ENCODE measurements at regions not wholly inside any gene's neighbourhood (a gene's known extent, or its start where the extent isn't known, plus 50 kb on each side); places are given as distances from the start of the nearest gene placed in this dataset.
A peak's percentile ranks its signal among the peaks of the same experiment; 100 is the strongest.
"Not testable (repeated sequence)": the region's sequence is repeated elsewhere in the genome, so short reads cannot be mapped to it uniquely, and the experiment has no call there.

DNA sequence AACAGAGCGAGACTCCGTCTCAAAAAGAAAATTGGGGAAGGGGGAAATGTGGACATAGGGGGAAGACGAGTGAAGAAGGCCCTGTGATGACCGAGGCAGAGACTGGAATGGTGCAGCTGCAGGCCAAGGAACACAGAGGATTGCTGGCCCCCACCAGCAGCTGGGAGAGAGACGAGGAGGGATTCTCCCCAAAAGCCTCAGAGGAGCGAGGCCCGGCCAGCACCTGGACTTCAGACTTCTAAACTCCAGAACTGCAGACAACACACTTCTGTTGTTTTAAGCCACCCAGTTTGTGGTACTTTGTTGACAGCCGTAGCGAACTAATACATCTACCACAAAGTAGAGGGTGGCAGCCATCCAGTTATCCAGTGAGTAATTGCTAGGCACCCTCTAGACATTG is 124.6 kb downstream of the ATPSCKMT start:
- no peak for DNase-seq

DNA sequence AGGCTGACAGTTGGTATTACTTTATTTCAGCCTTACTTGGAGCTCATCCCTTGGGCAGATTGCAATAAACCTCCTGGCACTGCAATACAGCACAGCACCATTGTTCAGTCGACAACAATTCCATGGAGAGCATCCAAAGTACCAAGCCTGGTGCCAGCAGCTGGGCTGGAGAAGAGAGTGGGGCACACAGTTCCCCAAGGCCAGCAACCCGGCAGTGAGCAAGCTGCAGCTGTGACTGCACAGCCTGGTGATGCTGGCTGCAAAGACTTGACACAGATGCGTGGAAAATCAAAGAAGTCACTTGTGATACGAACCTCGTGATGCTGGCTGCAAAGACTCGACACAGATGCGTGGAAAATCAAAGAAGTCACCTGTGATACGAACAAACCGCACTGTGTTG is 125.4 kb downstream of the ATPSCKMT start:
- no peak for DNase-seq

DNA sequence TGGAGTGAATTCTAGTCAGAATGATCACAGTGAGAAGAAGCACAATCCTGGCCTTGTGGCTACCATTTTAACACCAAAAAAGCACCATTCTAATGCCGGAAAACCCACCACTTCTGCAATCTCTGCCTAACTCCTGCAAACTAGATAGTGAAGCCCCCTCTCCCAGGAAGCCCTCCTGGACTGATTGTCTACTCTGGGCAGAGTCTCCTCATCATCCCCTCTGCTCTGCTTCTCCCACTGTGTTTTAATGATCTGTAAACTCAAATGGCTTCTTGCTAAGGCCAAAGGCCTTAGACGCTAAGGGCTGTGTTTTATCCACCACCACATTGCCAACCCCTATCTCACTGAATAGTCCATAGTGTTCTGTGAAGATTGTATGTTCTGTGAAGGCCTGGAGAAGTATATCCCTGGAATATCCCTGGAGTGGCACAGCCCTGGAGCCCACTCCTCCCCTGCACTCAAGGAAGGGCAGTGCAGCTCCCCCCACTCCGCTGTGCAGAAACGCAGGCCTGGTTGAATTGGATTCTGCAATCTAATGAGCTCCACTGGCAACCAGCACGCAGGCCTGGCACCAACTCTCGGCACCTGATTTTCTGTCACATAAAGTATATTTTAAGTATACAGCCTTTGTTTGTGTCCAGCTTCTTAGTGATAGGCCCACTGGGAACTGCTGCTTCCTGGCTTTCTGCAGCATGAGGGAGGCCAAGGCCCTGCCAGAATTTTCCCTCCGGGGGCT is 126.3 kb downstream of the ATPSCKMT start:
- DNase-seq, result no peak

DNA sequence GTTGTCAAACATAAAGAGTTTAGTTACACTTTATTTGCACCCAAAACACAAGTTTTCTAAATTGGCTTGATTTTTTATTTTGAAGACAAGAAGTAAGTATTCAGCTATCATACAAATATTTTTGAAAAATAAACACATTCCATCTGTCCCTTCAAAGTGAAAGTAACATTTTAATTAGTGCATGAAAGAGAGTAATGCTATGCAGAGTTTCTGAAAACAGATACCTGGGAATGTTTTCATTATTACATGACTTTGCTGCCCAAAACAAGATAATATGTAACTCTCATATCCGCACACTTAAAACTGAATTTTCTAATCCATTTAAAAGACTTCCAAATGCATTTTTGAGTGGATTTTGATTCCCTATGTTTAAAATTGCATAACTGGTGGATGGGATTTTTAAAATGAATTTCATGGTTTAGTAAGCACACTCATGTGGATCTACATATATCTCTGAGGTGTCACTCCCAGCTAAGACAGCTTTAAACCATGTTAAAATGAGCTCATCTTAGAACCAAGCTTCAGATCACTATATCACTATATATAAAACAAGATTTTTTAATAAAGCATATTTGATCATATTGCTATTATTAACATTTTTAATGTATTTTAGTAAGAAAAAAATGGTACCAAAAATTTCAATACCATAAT is 127.5 kb downstream of the ATPSCKMT start:
- DNase-seq, result no peak

DNA sequence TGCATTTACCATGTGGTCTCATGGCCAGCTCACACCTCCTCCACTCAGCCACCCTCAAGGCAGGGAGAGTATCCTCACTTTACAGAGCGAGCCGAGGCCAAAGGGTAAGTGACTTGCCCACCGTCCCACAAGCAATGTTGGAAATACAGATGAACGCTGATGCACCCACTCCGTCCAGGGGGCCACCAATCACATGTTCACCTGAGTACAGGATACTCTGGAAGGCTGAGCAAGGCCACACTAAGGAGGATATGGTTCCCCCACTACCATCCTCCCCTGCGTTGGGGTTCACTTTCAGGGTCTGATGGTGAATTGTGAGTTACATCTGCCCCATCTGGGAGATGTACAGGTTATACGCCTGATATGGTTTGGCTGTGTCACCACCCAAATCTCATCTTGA is 128.8 kb downstream of the ATPSCKMT start:
- no peak for DNase-seq

DNA sequence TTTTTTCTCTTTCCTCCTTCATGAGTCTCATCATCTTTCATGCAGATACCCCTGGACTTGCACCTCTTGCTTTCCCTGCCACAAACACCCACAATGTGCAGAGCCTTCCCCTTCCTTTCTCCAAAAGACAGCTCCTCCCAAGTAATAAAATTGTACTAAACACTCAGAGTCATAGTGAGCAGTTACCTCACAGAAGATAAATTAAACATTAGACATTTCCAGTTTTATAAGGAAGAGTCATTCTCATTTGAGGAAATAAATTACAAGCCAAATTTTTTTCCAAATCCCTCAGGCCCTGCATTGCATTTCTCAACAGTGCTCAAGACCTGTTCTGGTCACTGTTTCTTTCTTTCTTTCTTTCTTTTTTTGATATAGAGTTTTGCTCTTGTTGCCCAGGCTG is 131.5 kb downstream of the ATPSCKMT start:
- DNase-seq, result no peak

DNA sequence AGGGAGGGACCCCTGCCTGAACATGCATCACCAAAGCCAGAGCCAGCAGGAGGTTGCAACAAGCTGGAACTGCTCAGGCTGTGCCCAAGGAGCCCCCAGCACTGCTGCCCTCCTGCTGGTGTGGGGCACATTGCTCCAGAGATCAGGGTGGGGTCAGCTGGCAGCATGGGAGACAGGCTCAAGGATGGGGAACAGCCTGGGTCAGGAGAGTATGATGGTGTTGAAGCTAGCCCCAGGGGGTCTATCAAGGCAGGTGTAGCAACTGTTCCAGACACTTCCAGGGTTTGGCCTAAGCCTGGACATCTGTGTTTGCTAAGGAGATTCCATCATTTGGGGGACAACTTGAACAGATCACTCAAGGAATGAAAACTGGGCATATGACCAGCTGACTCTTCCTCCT is 133.1 kb downstream of the ATPSCKMT start:
- no peak for DNase-seq

DNA sequence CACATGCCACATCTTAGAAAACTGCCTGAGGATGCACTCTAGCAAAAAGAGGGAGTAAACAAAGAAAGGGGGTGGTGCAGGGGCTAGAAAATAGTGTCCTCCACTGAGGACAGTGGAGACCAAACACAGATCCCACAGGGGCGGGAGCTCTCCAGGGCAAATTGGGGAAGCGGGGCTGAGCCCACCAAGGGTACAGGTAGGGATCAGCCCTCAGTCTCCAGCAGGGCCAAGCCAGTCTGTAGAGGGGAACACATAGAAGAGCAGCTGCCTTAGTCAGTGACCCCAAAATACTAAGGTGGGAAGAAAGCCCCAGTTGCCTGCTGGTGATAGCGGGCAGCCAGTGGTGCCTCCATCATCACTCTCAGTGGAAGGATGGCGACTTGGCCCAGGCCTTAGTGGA is 134.0 kb downstream of the ATPSCKMT start:
- DNase-seq, result no peak

DNA sequence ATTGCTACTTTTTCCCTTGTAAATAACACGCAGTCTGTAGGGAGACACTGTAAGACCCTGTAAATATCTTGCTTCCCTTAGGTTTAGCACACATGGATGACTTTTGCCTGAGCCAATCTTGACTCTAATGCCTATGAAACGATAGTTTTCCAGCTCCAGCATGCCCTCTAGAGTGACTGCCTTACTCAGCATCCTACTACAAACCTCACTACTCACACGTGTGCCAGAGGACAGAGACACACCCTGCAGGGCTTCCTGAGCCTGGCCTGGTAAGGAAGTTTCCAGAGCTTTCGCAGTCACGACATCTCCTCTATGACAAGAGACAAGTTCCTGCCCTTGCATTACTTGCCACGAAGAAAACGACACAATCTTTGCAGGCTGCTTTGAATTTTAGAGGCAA is 138.1 kb downstream of the ATPSCKMT start:
- peak; percentile 43 for DNase-seq

DNA sequence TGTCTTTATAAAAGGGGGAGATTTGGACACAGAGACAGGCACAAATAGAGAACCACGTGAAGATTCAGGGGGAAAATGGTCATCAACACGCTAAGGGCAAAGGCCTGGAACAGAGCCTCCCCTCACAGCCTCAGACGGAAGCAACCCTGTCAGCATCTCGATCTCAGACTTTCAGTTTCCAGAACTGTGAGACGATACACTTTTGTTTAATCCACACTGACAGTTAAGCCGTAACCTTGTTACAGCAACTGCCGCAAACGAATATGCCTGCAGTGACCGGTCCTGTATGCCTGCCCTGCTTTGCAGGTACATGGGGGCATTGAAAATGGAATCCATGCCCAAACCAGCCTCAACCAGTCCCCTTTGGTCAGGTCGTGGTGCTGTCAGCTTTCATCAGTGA is 139.5 kb downstream of the ATPSCKMT start:
- no peak for DNase-seq

DNA sequence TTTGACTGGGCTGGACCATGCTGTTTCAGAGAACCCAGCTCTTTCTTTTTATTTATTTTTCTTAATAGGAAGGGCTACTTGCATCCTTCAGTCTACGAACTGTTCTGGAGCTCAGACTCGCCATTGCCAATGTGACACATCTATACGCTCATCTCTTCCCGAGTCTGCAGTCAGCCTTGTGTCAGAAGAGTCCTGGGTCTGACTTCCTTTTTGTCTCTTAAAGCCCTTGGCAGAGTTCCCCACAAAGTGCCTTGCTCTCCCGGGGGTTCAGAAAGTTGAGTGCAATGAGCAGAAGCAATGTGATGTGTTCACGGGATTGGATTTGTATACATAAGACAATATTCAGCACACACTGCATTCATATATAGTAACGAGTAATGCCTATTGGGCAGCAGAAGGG is 140.4 kb downstream of the ATPSCKMT start:
- DNase-seq, result peak; percentile 49

DNA sequence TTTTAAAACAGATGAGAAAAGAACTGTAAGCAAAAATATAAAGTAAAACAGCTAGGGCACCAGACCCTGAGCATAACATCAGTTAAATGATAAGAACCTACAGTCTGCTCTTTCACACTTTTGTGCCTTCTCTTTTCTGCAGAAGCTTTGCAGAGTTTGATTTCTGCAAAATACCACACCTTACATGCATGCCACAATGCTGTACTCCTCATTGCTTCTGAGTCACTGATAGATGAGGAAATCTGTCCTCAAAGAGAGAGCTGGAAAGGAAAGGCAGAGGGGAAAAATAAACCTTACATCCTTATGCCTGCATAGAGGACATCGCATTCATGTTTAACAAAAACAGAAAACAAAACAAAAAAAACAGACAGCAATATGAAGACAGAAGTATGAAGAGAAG is 142.9 kb downstream of the ATPSCKMT start:
- DNase-seq, result no peak

DNA sequence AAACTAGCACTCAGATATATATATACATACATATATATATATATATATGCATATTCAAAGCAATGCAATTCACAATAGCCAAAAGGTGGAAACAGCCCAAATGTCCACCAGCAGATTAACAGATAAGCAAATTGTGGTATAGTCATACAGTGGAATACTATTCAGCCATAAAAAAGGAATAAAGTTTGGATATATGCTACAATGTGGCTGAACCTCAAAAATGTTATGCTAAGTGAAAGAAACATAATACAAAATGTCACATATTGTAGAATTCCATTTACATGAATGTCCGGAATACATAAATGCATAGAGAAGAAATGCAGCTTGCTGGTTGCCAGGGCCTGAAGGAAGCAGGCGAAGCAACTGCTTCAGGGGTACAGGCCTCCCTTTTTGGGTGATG is 143.4 kb downstream of the ATPSCKMT start:
- DNase-seq, result no peak

DNA sequence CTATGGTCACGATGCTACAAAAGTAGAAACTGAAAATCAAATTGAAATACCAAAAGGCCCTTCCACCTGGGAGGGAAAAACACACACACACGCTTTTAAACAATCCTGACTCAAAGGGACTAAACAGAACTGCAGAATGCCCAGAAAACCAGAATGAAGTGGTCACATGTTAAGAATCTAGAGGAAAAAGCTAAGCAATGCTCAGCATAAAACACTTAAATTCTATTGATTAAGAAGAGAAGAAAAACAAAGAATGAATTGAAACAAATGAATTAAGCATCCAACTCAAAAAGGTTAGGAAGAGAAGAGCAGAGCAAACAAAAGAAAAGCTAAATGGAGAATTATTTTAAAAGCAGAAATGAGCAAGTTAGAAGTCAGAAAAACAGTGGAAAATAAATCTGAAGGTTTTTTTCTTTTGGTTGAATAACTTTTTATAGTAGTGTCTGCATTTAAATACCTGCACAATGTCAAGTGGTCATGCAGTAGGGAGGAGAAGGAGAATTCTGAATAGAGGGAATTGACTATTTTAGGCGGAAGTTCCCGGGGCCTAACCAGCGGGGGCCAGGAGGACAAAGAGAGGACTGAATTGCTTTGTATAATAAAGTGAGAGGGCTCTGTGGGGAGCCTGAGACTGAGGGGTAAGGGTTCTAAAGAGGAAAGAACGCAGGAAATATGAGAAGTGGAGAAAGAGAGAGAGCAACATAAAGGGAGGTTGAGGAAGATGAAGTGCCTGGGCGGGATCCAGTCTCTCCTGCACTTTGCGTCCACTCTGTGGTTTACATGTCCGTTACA is 146.8 kb downstream of the ATPSCKMT start:
- DNase-seq, result no peak

DNA sequence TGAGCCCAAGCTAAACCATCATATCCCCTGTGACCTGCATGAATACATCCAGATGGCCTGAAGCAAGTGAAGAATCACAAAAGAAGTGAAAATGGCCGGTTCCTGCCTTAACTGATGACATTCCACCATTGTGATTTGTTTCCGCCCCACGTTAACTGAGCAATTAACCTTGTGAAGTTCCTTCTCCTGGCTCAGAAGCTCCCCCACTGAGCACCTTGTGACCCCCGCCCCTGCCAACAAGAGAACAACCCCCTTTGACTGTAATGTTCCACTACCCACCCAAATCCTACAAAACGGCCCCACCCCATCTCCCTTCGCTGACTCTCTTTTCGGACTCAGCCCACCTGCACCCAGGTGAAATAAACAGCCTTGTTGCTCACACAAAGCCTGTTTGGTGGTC is 147.5 kb downstream of the ATPSCKMT start:
- DNase-seq, result not testable (repeated sequence)

DNA sequence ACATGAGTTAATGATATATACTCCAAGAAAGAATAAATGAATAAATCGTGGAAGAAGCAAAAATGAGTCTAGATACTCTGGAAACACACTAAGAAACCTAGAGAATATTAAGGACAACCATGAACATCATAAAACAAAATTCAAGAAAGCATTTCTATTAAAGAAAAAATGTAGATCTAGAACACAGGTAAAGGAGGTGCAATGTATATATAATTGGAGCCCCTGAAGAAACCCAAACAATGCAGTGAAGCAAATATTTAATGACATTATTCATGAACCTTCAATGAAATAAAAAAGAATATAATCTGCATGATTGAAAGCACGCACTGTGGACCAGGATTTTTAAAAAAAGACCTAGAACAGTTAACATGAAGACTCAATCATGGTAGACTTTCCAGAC is 150.1 kb downstream of the ATPSCKMT start:
- no peak for DNase-seq

DNA sequence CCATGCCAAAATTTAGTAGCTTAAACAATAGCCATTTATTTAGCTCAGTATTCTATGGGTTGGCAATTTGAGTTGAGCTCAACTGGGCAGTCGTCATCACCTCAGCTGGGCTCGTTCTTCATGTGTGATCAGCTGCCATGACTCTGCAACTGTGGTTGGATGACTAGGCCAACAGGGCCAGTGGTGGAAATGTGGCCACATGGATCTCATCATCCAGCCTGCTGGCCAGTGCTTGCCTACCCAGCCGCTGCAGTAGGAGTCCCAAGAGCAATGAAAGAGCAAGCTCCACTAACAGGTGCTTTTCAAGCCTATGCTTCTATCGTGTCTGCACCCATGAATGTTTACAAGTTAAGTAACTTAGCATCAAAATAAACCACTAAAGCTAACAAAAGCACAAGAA is 158.0 kb downstream of the ATPSCKMT start:
- DNase-seq, result no peak

DNA sequence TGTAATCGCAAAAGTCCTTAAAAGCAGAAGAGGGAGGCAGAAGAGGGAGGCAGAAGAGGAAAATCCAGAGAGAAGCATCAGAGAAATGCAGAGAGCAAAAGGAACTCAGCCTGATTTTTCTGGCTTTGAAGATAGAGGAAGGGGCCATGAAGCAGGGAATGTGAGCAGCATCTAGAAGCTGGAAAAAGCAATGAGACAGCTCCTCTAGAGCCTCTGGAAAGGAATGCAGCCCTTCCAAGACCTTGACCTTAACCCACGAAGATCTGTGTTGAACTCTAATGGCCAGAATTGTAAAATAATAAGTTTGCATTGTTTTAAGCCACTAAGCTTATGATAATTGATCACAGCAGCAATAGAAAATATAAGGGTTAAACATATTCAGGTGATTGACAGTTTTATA is 159.6 kb downstream of the ATPSCKMT start:
- no peak for DNase-seq

DNA sequence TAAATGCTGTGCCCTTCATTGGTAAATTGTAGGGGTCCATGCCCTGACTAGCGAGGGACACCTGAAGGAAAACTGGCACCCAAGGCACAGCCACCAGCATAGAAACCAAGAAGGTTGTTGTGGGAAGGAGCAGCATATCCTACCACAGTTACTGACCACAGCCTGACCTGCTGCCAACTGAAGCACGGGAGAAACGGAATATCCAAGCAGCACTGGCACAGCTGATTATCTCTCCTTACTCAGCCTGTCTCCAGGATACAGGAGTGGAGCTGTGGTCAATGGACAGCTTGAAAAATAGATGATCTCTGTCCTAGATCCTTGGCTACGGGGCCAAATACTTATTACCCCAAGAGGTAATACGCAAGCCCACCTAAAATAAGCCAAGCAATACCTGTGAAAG is 164.5 kb downstream of the ATPSCKMT start:
- no peak for DNase-seq

DNA sequence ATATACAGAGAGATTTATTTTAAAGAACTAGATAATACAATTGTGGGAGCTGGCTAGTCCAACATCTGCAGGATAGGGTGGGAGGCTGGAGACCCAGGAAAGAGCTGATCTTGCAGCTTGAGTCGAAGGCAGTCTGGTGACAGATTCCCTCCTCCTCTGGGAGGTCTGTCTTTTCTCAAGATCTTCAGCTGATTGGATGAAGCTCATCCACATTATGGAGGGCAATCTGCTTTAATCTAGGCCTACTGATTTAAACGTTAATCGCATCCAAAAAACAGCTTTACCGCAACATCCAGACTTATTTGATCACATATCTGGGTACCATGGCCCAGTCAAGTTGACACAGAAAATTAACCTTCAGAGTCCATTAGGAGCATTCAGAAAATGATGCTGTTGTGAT is 168.1 kb downstream of the ATPSCKMT start:
- no peak for DNase-seq

DNA sequence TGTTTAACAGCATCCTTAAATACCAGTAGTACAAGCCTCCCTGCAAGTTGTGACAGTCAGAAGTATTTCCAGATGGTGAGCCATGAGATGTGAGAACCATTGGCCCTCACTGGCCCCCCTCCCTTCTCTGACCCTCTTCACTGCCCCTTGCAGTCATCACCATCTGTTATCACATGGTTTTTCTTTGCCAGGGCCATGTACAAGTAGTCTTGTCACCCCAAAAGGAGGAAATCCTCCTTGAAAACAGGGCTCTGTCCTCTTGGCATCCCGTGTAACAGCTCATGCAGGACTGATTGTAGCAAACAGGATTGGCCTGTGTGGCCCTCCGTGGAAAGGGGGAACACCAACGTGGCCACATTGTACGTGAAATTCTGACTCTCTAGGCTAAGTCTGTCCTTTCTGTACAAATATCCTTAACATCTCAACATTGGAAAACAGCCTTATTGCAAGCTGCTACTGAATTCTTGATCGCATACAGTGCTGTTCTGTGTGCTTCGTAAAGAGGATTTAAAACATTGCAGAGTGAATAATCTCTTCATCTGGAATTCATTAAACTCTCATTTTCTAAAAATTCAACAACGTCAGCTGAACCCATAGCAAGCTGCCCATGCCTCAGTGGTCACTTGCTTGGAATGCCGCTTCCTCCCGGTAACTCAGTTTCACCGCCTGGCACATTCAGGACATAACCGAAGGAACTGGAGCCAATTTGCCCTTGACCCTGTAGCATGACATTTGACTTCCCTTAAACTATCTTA is 171.7 kb downstream of the ATPSCKMT start:
- no peak for DNase-seq

DNA sequence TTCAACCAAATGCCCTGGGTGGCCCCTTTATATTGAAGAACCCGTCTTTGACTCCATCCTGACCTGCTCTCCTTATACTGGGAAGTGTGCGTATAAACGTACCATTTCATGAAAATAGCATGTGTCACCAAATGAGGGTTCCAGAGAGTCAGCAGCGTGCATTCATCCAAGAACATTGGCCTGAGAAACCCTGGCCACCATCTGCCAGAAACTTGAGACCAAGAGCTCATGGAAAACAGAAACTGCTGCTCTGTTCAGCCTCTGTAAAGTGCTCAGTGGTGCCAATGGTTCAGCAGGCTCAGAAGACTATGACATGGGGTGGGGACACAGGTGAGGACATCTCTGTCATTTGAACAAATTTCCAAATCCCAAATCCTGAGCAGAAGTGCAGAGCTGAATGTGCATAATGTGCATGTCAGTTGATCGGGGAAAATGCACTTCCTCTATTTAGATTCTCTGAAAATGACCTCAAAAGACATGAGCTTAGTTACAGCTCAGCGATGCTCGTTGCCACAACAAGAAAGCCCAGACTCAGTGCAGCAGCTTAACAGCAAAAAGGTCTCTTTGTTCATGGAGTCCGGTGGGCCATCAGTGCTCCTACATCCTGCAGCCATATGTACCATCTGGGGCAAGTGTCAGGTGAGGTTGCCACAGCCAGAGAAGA is 176.1 kb downstream of the ATPSCKMT start:
- DNase-seq, result no peak
